Activated T-cell treated with anti-CD3 and anti-CD28 coated beads, Interleukin-2, amount 50 U/mL, for 24 hours (primary cell): ENCODE measurements at regions not wholly inside any gene's neighbourhood (a gene's known extent, or its start where the extent isn't known, plus 50 kb on each side); places are given as distances from the start of the nearest gene placed in this dataset.

Experiments used
- DNase-seq: peaks from one replicate; pipeline ENCODE4 v3.0.0-alpha.2; 2020
- H3K27ac Mint-ChIP-seq: 2 replicates; pipeline ENCODE4 v1.8.0; 2020; ENCODE audit warnings: mild to moderate bottlenecking, mixed read lengths
- H3K27me3 Mint-ChIP-seq: 2 replicates; pipeline ENCODE4 v1.8.0; 2020; ENCODE audit warnings: mixed read lengths
- H3K36me3 Mint-ChIP-seq: 2 replicates; pipeline ENCODE4 v1.8.0; 2020; ENCODE audit warnings: low read depth, mixed read lengths
- H3K4me1 Mint-ChIP-seq: 2 replicates; pipeline ENCODE4 v1.8.0; 2020; ENCODE audit warnings: low read depth, mixed read lengths
- H3K4me3 Mint-ChIP-seq: 2 replicates; pipeline ENCODE4 v1.8.0; 2020; ENCODE audit warnings: mild to moderate bottlenecking, moderate library complexity, mixed read lengths
- H3K9me3 Mint-ChIP-seq: 2 replicates; pipeline ENCODE4 v1.8.0; 2020; ENCODE audit warnings: mixed read lengths

DNA sequence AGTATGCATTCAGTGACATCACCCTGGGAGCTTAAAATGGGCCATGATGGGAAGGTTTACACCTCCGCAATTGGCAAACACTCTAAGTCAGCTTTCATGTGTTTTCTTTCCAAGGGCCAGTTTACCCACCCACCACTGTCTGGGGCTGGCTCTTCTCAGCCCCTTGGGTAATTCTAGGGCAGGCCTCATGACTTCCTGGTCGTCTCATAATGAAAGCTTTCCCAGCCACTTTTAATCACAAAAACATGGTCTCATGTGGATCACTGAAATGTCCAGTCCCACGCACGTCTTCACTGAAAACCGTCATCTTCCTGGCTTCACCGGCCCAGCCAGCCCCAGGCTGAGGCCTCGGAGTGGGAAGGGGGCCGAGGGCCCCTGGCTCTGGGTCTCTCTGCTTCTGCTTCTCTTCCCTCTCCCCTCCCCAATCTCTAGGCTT lies 58.5 kb upstream of the ANO1 start:
- H3K36me3 Mint-ChIP-seq: no peaks in the 10 kb centered on the region
- peaks cover 22% of the 10 kb centered on the region for H3K27me3 Mint-ChIP-seq
- no peak for DNase-seq
- no peak overlapping the region for H3K27ac Mint-ChIP-seq
- no peak overlapping the region for H3K4me3 Mint-ChIP-seq
- H3K9me3 Mint-ChIP-seq: no peaks in the 10 kb centered on the region
- no peaks in the 10 kb centered on the region for H3K4me1 Mint-ChIP-seq

DNA sequence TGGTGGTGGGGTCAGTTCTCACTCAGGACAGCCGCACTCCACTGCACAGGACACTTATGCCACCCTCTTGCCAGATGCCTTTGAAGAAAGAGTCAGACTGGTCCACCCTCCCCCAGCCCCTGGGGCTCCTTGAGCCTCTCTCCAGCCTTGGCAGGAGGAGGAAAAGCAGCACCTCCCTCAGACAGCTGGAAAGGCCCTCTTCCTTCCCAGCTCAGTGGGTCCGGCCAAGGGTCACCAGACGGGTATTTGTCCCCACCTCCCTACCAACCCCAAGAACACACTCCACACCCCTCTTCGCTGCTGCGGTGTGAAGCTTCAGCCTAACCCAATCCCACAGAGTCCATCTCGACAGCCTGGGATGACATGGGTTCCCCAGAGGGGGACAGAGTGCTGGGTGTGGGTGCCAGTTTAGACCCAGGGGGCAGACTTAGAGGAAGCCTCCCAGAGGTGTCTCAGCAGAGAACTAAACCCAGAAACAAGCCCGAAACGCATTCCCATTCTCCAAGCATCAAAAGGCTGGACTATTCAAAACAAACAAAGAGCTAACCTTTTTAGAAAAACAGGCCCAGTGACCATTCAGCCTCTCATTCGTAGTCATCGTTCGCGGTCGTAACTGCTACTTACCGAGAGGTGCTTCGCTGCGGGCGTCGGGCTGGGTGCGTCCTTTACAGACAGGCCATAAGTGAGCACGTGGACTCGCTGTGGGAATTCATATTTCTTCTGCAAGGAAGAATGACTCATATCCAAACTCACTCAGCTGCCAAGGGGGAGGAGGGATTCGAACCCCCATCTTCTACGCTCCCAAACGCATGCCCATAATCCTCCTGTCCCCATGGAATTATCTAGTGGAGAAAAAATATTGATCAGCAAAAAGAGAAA lies 57.5 kb upstream of the ANO1 start:
- no peak for DNase-seq
- H3K4me3 Mint-ChIP-seq: no peak overlapping the region
- H3K27ac Mint-ChIP-seq: no peak overlapping the region
- no peaks in the 10 kb centered on the region for H3K4me1 Mint-ChIP-seq
- H3K27me3 Mint-ChIP-seq: peaks cover 22% of the 10 kb centered on the region
- no peaks in the 10 kb centered on the region for H3K9me3 Mint-ChIP-seq
- no peaks in the 10 kb centered on the region for H3K36me3 Mint-ChIP-seq

DNA sequence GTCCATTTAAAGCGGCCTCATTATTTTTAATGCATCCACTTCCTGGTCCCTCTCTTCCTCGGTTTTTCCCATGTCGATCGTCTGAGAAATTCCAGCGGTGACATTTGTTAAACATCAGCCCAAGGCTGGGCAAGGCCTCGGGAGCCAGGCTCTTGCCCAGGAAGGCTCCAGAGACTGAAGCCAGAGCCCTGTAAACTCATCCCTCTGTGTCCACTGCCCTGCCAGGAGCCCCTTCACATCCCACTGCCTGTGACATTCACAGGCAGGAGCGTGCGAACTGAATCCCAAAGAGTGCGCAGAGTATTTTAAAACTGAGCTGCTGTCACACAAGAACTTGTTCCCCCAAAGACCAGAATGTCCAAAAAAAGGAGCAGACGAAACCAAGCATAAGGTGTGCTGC lies 56.5 kb upstream of the ANO1 start:
- no peak overlapping the region for H3K27ac Mint-ChIP-seq
- DNase-seq: no peak
- H3K27me3 Mint-ChIP-seq: peaks cover 21% of the 10 kb centered on the region
- H3K36me3 Mint-ChIP-seq: no peaks in the 10 kb centered on the region
- no peaks in the 10 kb centered on the region for H3K9me3 Mint-ChIP-seq
- no peak overlapping the region for H3K4me3 Mint-ChIP-seq
- no peaks in the 10 kb centered on the region for H3K4me1 Mint-ChIP-seq

DNA sequence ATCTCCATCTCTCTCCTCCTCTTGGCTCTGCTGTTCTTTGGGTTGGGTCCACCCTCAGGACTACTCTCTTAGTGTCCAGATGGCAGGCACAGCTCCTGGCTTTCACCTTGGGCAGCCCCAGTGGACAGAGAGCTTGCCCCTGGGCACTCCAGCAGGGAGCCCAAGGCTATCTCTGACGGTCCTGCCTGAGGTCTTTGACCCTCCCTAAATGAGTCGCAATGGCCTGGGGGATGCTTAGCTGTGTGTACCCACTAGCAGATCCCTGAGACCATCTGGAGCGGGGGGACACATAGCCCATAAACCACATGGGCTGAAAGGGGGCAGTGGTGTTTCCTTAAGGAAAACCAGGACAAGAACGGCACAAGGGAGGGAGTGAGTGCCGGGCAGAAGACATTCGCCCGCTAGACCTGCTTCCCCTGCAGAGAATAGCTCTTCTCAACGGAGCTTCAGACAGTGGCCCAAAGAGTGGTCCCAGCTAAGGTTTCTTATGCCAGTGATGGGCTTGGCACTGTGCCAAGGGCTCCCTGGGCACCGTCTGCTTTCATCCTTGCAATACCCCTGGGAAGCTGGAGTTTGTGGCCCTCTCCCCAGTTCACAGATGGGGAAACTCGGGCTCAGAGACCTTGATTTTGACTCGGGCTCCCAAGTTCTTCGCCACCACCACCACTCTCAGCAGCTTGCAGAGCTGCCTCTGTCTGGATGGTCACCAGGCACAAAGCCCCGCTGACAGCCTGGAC lies 53.9 kb upstream of the ANO1 start:
- H3K9me3 Mint-ChIP-seq: no peaks in the 10 kb centered on the region
- H3K36me3 Mint-ChIP-seq: no peaks in the 10 kb centered on the region
- no peak for DNase-seq
- no peak overlapping the region for H3K4me3 Mint-ChIP-seq
- H3K4me1 Mint-ChIP-seq: no peaks in the 10 kb centered on the region
- H3K27ac Mint-ChIP-seq: no peak overlapping the region
- peaks cover 6% of the 10 kb centered on the region for H3K27me3 Mint-ChIP-seq

DNA sequence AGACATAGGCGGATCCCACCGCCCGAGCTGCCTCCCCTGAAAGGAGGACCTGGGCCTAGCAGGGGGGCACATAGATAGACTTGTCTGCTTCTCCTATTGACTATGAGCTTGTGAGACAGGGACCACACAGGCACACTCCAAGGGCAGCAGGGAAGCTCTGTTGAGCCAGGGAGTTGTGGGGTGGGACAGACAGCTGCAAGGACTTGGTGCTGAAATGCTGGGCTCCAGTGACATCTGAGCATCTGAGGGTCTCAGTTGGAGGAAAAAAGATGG lies 53.4 kb upstream of the ANO1 start:
- Mint-ChIP-seq H3K27me3 (peaks cover 5% of the 10 kb centered on the region), H3K9me3 (no peaks in the 10 kb centered on the region), H3K27ac (no peak overlapping the region), H3K4me3 (no peak overlapping the region), H3K4me1 (no peaks in the 10 kb centered on the region), H3K36me3 (no peaks in the 10 kb centered on the region)
- DNase-seq: no peak

DNA sequence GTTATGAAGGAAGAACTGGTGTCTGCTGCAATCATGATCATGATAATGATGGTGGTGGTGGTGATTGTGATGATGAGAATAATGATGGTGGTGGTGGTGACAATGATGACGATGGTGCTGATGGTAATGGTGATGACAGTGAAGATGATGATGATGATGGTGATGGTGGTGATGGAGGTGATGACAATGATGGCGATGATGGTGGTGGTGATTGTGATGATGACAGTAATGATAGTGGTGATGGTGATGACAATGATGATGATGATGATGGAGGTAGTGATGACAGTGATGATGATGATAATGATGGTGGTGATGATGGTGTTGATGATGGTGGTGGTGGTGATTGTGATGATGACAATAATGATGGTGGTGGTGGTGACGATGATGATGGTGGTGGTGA lies 52.8 kb upstream of the ANO1 start:
- Mint-ChIP-seq H3K36me3 (no peaks in the 10 kb centered on the region), H3K4me1 (no peaks in the 10 kb centered on the region), H3K9me3 (no peaks in the 10 kb centered on the region), H3K27me3 (peaks cover under 1% of the 10 kb centered on the region), H3K27ac (no peak overlapping the region), H3K4me3 (no peak overlapping the region)
- no peak for DNase-seq

DNA sequence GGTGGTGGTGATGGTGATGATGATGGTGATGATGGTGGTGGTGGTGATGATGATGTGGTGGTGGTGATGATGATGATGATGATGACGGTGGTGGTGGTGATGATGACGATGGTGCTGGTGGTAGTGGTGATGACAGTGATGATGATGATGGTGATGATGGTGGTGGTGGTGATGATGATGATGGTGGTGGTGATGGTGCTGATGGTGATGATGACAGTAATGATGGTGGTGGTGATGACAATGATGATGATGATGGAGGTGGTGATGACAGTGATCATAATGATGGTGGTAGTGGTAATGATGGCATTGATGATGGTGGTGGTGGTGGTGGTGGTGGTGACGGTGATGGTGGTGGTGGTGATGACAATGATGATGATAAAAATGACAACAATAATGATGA lies 52.1 kb upstream of the ANO1 start:
- H3K4me3 Mint-ChIP-seq: no peak overlapping the region
- no peaks in the 10 kb centered on the region for H3K36me3 Mint-ChIP-seq
- H3K9me3 Mint-ChIP-seq: no peaks in the 10 kb centered on the region
- no peak for DNase-seq
- no peak overlapping the region for H3K27ac Mint-ChIP-seq
- H3K27me3 Mint-ChIP-seq: no peaks in the 10 kb centered on the region
- no peaks in the 10 kb centered on the region for H3K4me1 Mint-ChIP-seq

DNA sequence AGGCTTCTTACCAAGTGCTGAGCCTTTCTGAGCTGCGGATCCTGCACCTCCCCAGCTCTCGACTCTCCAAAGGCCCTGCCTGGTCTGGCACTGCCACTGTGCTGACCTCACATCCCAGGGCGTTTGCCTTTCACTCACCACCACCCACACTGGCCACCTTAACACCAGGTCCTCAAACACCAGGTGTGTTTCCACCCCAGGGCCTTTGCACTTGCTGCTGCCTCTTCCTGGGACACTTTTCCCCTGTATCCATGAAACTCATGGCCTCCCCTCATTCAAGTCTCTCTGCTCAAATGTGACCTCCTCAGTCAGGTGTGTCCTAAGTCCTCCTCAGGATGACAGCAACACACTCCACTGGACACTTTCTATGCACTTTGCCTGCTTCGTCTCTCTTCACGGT lies 51.4 kb upstream of the ANO1 start:
- Mint-ChIP-seq H3K4me1 (no peaks in the 10 kb centered on the region), H3K9me3 (no peaks in the 10 kb centered on the region), H3K4me3 (no peak overlapping the region), H3K27me3 (no peaks in the 10 kb centered on the region), H3K27ac (no peak overlapping the region), H3K36me3 (no peaks in the 10 kb centered on the region)
- no peak for DNase-seq

DNA sequence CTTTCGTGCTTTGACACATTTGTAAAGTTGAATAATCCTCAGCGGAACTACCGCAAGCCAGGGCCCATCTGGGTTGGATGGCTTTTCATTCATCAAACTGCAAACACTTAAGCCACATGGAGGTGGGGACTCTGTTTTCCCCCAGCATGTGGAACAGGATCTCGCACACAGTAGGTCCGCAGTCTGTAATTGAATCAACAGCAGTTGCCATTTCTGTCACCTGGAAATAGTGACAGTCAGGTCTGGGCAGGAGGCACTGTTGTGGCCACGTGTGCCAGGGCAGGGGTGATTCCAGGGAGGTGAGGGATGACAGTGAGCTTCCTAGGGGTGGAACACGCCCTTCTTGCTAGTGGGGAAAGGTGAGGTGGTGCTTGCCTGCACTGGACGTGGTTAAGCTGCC lies 50.7 kb upstream of the ANO1 start:
- H3K4me3 Mint-ChIP-seq: no peak overlapping the region
- H3K27ac Mint-ChIP-seq: no peak overlapping the region
- H3K4me1 Mint-ChIP-seq: no peaks in the 10 kb centered on the region
- H3K27me3 Mint-ChIP-seq: peaks cover 5% of the 10 kb centered on the region
- DNase-seq: no peak
- H3K36me3 Mint-ChIP-seq: no peaks in the 10 kb centered on the region
- H3K9me3 Mint-ChIP-seq: no peaks in the 10 kb centered on the region

DNA sequence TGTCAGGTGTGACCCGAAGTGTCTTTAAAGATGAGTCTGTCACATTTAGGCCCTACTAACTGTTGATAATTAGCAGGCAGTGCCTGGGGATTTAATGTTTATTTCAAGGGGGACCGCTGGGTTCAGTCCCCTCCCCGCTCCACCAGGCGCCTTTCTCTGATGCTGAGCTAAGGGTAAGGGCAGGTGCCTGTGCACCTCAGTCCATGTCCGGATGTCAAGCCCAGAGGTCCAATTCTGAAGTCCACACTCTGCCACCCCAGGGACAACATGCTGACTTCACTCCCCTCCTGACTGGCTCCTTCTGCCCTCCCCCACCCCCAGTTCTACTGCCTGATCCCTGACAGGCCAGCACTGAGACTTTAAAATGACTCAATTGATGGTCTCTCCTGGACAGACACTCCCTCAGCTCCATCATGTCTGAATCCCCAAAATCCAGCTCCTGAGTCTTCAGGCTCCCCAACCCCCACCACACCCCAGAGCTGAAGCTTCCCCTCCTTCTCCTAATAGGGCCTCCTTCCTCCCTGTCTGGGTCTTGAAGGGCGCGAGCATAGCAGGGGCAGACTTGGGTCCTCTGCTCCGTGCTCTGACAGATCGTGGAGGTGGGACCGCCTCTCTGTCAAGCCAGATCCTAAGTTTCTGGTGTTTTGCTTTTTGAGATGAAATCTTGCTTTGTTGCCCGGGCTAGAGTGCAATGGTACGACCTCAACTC lies 49.8 kb upstream of the ANO1 start:
- H3K4me3 Mint-ChIP-seq: no peak overlapping the region
- no peak for DNase-seq
- peaks cover 14% of the 10 kb centered on the region for H3K27me3 Mint-ChIP-seq
- no peaks in the 10 kb centered on the region for H3K4me1 Mint-ChIP-seq
- H3K27ac Mint-ChIP-seq: no peak overlapping the region
- no peaks in the 10 kb centered on the region for H3K9me3 Mint-ChIP-seq
- H3K36me3 Mint-ChIP-seq: no peaks in the 10 kb centered on the region
